Cardiac fibroblast (primary cell): ENCODE measurements at regions not wholly inside any gene's neighbourhood (a gene's known extent, or its start where the extent isn't known, plus 50 kb on each side); places are given as distances from the start of the nearest gene placed in this dataset.
"Not testable (repeated sequence)": the region's sequence is repeated elsewhere in the genome, so short reads cannot be mapped to it uniquely, and the experiment has no call there.

Source experiments
- DNase-seq, 2 donors: peaks; one replicate each; pipeline versions ENCODE4 v3.0.0 to v3.0.0-alpha.2; 2010; ENCODE audit warnings: low read depth in 2 of 2
- H3K4me3 ChIP-seq, 2 donors: replicated peaks in 1 of 2; 1 replicate in 1 of 2; 2 replicates in 1 of 2; pipeline ENCODE4 v1.5.1; 2011; ENCODE audit warnings: low read depth in 2 of 2, low read length in 2 of 2, mild to moderate bottlenecking in 2 of 2, moderate library complexity in 1 of 2
- TF ChIP-seq, protein P1 (sequence below): IDR thresholded peaks from one replicate; pipeline ENCODE4 v1.5.1; 2011; ENCODE audit warnings: low read depth, mild to moderate bottlenecking, low read length, inconsistent platforms

DNA sequence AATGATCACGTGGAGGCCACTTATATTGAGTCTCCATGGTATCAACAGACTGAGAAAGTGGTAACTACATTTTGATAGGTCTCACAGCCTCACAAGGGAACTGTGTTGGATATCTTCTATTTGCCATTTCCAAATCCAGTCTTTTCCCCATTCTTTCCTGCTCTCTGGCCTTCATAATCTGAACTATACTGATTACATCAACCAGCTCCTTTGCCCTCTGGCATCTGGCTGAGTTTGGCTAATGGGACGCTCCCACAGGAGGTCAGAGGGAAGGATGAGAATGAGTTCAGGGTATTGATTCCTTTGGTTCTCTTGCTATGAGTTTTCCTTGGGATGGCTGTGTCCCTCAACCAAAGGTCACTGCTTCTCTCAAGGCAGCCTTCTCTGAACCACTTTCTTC lies 152.6 kb downstream of the RTL9 start:
- TF ChIP-seq, protein P1, sequence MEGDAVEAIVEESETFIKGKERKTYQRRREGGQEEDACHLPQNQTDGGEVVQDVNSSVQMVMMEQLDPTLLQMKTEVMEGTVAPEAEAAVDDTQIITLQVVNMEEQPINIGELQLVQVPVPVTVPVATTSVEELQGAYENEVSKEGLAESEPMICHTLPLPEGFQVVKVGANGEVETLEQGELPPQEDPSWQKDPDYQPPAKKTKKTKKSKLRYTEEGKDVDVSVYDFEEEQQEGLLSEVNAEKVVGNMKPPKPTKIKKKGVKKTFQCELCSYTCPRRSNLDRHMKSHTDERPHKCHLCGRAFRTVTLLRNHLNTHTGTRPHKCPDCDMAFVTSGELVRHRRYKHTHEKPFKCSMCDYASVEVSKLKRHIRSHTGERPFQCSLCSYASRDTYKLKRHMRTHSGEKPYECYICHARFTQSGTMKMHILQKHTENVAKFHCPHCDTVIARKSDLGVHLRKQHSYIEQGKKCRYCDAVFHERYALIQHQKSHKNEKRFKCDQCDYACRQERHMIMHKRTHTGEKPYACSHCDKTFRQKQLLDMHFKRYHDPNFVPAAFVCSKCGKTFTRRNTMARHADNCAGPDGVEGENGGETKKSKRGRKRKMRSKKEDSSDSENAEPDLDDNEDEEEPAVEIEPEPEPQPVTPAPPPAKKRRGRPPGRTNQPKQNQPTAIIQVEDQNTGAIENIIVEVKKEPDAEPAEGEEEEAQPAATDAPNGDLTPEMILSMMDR = no peak
- H3K4me3 ChIP-seq = no peak overlapping the region
- DNase-seq = no peak

DNA sequence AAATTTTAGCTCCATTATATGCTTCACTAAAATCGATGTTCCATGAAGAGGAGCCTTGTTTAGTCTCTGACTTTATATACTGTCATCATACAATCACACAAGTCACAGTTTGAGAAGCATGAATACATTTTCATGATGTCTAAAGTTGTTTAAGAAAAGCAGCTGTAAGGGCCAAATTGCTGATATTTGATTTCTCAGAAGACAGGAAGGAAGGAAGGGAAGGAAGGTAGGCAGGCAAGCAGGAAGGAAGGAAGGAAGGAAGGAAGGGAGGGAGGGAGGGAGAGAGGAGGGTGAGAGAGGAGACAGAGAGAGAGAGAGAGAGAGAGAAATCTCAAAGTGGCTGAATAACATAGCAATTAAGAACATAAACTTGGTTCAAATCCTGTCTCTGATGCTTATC lies 153.7 kb downstream of the RTL9 start:
- H3K4me3 ChIP-seq = no peak overlapping the region
- DNase-seq = no peak
- TF ChIP-seq, protein P1 = no peak

DNA sequence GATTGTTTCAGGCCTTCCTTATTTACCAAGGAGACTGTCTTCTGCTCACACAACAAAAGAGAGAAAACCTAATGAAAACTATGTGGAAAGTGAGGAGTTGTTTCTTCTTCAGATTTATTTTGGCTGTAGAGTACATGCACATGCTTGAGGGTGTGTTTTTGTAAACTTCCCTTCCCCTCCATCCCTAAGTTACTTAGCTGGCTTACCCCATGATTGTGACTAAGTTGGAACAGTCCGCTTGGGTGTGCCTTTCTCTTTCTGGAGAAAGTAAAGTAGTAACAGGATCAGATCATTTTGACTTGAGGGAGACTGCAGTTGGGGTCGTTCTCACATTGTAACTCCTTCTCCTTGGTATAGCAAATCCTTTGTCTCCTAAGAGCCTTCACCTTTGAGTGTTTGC lies 155.9 kb downstream of the RTL9 start:
- no peak overlapping the region for H3K4me3 ChIP-seq
- no peak for DNase-seq
- TF ChIP-seq, protein P1 = no peak

DNA sequence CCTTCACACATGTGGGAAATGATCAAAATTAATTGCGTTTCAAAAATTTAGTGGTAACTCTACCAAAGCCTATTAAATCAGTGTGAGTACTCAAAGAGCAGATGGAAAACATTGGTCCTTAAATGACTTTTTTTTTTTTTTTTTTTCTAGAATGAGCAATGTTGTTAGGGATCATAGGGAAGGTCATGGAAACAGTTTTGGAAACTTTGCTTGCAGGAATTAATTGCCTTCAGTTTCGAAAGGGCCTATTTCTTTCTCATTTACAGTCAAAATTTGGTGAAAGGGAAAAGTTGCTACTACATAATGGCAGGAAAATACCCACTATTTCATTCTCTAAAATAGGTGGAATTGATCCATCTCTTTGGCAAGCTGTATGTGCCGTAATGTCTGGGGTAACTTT lies 160.9 kb downstream of the RTL9 start:
- H3K4me3 ChIP-seq = no peak overlapping the region
- TF ChIP-seq, protein P1 = no peak
- DNase-seq = no peak

DNA sequence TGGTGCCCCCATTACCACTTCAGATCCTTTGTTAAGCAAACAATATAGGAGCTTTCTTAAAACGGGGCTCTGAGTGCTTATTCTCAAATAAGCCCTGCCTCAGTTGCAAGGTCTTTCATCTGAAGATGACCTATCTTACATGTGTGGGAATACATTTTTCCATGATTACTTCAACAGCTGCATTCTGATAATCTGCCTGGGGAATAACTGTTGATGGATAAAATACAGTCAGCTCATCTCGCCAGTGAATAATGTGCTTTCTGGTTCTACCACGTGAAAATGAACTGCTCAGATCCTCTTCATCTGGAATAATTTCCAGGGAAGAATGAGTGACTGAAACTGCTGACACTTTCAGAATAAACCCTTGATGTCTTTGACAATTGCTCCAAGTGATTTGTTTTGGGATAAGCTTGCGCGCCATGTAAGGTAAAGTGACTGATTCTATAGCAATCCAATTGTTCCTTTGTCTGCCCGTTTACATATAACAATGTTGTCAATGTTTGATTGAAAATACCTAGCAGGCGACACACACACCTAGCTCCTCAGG lies 161.3 kb downstream of the RTL9 start:
- TF ChIP-seq, protein P1 = no peak
- DNase-seq = no peak
- no peak overlapping the region for H3K4me3 ChIP-seq

DNA sequence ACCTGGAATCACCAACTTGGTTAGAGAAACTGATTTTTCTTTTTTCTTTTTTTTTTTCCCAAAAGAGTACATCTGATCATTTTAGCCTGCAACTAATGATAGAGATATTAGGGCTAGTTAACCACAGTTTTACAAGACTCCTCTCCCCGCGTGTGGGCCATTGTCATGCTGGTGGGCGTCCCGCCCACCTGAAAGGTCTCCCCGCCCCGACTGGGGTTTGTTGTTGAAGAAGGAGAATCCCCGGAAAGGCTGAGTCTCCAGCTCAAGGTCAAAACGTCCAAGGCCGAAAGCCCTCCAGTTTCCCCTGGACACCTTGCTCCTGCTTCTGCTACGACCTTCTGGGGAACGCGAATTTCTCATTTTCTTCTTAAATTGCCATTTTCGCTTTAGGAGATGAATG lies 162.0 kb downstream of the RTL9 start:
- not testable (repeated sequence) for DNase-seq

DNA sequence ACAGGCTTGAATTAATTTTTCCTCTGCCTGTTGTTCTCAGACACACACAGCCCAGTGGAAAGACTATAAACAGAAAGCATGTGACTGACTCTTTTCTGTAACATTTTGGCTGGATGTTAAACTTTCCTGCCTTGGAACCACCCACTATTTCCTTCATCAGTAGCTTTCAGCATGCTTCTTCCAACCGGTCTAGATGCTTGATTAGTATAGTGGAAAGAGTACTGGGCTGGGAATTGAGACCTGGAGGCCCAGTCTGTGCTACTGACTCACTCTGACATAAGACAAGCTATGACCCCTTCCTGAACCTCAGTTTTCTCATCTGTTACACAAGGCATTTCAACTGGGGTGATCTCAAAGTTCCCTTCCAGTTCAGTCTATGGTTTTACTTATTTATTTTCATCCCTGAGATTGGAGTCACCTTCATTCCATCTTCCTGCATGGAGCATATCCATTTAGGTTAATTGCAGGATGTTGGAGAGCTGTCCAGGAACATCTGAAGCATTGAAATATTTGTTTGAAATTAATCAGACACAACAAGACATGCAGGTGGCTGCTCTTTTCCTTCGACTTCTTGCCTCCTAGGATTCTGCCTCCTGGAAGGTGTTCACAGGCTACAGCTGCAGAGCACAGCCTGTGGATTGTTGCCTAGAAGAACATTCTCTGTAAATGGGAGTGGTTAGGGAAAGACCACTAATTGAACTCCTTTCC lies 173.4 kb downstream of the RTL9 start:
- TF ChIP-seq, protein P1 = no peak
- no peak overlapping the region for H3K4me3 ChIP-seq
- DNase-seq = no peak

More for the DNA sequence above, 162.0 kb downstream of the RTL9 start:
- not testable (repeated sequence) for H3K4me3 ChIP-seq
